Ascending aorta (tissue), 2 donors: ENCODE measurements at regions not wholly inside any gene's neighbourhood (a gene's known extent, or its start where the extent isn't known, plus 50 kb on each side); places are given as distances from the start of the nearest gene placed in this dataset.

Experiments
- DNase-seq, 2 donors: peaks; one replicate each; pipeline ENCODE4 v3.0.0-alpha.2; 2019; ENCODE audit warnings: low spot score in 2 of 2
- H3K27ac ChIP-seq, 2 donors: fragments of 200-600 bp; sonication (generic); one replicate each; pipeline ENCODE4 v1.5.1; 2016 to 2017; ENCODE audit warnings: mild to moderate bottlenecking in 1 of 2
- H3K27me3 ChIP-seq: fragments of 200-600 bp; sonication (generic); one replicate; pipeline ENCODE4 v1.5.1; 2017
- H3K36me3 ChIP-seq, 2 donors: fragments of 200-600 bp; sonication (generic); one replicate each; pipeline ENCODE4 v1.5.1; 2016
- H3K4me1 ChIP-seq, 2 donors: fragments of 200-600 bp; sonication (generic); one replicate each; pipeline ENCODE4 v1.5.1; 2016 to 2017; ENCODE audit warnings: mild to moderate bottlenecking in 1 of 2
- H3K4me3 ChIP-seq, 2 donors: fragments of 200-600 bp; sonication (generic); one replicate each; pipeline ENCODE4 v1.5.1; 2016 to 2017; ENCODE audit warnings: mild to moderate bottlenecking in 1 of 2
- H3K9me3 ChIP-seq, 2 donors: fragments of 200-600 bp; sonication (generic); one replicate each; pipeline ENCODE4 v1.5.1; 2016
- intact Hi-C: fragments of 100-400 bp; cut with DNase I; formaldehyde crosslinking; loops from one replicate; pipeline ENCODE4 v1.15.1; 2023
- TF ChIP-seq, protein P1 (sequence below), 3 experiments: fragments of 200-600 bp in 2 of 3; fragments of 450-650 bp in 1 of 3; sonication (generic) in 2 of 3; IDR thresholded peaks; one replicate each; pipeline ENCODE4 v1.5.1; 2016 to 2019; ENCODE audit warnings: antibody characterized with exemption in 3 of 3, mild to moderate bottlenecking in 1 of 3, moderate library complexity in 1 of 3

DNA sequence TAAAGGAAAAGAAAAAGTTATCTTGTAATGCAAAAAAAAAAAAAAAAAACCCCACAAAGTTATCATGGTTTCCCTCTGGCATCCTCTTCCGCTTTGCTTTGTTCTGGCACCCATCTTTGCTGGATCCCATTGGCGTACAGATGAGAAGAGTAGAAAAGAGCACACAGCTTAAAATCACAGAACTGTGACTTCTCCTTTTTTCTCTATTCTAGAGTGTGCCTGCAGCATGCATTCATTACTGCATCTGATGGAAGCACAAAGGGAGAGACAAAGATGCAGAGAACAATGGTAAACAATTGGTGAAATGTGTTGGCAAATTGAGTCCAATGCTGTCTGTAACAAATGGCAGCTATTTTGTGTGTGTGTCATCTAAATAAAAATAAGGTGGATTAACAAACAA is 440.8 kb upstream of the PIK3R1 start:
- no peak for DNase-seq
- Histone ChIP-seq H3K4me3 (no peak overlapping the region), H3K36me3 (no peaks in the 10 kb centered on the region), H3K27ac (no peak overlapping the region), H3K4me1 (peaks cover 0 to 12% of the 10 kb centered on the region in 2 donors), H3K27me3 (no peaks in the 10 kb centered on the region), H3K9me3 (no peaks in the 10 kb centered on the region)
- TF ChIP-seq, protein P1, sequence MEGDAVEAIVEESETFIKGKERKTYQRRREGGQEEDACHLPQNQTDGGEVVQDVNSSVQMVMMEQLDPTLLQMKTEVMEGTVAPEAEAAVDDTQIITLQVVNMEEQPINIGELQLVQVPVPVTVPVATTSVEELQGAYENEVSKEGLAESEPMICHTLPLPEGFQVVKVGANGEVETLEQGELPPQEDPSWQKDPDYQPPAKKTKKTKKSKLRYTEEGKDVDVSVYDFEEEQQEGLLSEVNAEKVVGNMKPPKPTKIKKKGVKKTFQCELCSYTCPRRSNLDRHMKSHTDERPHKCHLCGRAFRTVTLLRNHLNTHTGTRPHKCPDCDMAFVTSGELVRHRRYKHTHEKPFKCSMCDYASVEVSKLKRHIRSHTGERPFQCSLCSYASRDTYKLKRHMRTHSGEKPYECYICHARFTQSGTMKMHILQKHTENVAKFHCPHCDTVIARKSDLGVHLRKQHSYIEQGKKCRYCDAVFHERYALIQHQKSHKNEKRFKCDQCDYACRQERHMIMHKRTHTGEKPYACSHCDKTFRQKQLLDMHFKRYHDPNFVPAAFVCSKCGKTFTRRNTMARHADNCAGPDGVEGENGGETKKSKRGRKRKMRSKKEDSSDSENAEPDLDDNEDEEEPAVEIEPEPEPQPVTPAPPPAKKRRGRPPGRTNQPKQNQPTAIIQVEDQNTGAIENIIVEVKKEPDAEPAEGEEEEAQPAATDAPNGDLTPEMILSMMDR (IDR thresholded peaks at IDR 0.05): no peak
- intact Hi-C loops: loop anchor here (5.0 kb wide), 1 partner anchor 77 kb away; no protein-coding TSS in a partner anchor

DNA sequence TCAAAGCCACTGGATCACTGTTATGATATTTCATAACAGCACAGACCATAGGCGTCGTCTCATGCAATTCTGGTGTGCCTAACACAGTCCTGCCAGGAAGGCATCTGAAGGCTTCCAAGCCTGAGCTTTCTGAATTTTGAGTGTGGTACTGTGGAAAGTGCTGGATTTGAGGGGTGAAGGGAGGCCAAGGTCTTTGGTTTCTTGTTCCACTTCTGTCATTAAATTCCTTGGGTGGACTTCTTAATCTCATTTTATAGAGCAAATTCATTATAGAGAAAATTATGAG is 441.3 kb upstream of the PIK3R1 start:
- intact Hi-C loops: loop anchor here (5.0 kb wide), 1 partner anchor 77 kb away; no protein-coding TSS in a partner anchor
- peak overlapping the region; percentile 16 to 28 for H3K27ac ChIP-seq
- no peak for DNase-seq
- no peaks in the 10 kb centered on the region for H3K9me3 ChIP-seq
- no peaks in the 10 kb centered on the region for H3K27me3 ChIP-seq
- H3K4me3 ChIP-seq: no peak overlapping the region
- TF ChIP-seq, protein P1 (IDR thresholded peaks at IDR 0.05): no peak
- H3K36me3 ChIP-seq: no peaks in the 10 kb centered on the region
- H3K4me1 ChIP-seq: peaks cover 0 to 12% of the 10 kb centered on the region in 2 donors

DNA sequence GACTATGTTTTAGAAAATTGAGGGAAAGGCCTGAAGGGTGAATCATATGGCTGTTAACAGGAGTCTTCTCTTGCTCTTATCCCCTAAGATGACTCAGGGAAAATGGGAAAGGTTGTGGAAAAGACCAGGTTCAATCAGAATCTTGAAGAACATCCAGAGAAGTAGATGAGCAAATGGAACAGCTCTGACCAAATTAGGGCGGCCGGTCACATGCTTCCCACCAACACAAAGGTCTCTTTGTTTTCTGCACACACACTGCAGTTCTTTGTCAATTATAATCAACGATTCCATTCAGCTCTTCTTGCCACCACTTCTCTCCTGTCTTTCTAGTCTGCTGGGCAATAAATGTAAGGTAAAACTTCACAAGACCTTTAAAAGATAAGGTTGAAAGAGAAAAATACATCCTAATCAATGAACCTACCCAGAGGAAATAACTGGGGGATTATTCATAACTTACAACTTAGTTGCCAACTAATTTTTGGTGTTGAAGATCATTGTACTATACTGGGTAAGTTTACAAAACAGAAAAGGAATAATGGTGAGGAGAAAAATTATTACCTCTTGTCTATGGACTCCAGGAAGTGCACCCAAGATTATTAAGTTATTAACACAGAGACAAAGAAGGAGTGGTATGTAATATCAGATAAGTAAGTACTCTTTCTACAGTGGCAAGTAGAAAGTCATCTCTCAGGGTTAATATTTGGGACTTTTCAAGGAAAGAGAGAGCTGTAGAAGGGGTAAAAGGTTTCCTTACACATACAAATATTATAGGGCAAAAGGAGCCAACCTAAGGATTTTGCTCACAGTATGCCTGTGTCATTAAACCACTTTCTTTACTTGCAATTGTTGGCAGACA is 441.9 kb upstream of the PIK3R1 start:
- Histone ChIP-seq H3K9me3 (no peaks in the 10 kb centered on the region), H3K4me3 (no peak overlapping the region), H3K27ac (peak overlapping the region; percentile 16 to 28), H3K36me3 (no peaks in the 10 kb centered on the region), H3K4me1 (peaks cover 0 to 12% of the 10 kb centered on the region in 2 donors), H3K27me3 (no peaks in the 10 kb centered on the region)
- no peak for DNase-seq
- intact Hi-C loops: loop anchor here (5.0 kb wide), 1 partner anchor 76 kb away; no protein-coding TSS in a partner anchor
- TF ChIP-seq, protein P1 (IDR thresholded peaks at IDR 0.05): no peak

GRCh38 chr5:67771791-67772190 is 443.8 kb upstream of the PIK3R1 start:
- no peak overlapping the region for H3K4me3 ChIP-seq
- DNase-seq: no peak
- TF ChIP-seq, protein P1 (IDR thresholded peaks at IDR 0.05): no peak
- H3K4me1 ChIP-seq: peaks cover 0 to 12% of the 10 kb centered on the region in 2 donors
- no peak overlapping the region for H3K27ac ChIP-seq
- intact Hi-C loops: loop anchor here (5.0 kb wide), 1 partner anchor 74 kb away; no protein-coding TSS in a partner anchor
- no peaks in the 10 kb centered on the region for H3K36me3 ChIP-seq
- H3K9me3 ChIP-seq: no peaks in the 10 kb centered on the region
- H3K27me3 ChIP-seq: no peaks in the 10 kb centered on the region

DNA sequence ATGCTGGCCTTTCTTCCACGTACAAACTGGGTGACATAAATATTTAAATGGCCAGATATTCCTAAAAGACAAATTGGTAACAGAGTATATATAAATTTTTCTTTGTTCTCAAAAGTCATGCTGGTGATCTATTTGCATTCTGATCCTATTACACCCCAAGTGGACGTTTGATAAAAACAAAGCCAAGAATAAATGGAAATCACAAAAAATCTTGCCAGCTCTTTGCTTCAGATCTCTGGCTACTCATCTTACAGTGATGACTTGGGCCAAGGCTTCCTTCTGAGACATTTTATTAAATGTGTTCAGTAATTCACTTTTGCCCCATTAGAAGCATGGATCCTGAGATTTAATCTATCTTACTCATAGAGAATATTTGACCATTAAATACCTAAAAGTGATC is 444.3 kb upstream of the PIK3R1 start:
- no peak for DNase-seq
- no peaks in the 10 kb centered on the region for H3K27me3 ChIP-seq
- intact Hi-C loops: loop anchor here (5.0 kb wide), 1 partner anchor 74 kb away; no protein-coding TSS in a partner anchor
- no peaks in the 10 kb centered on the region for H3K36me3 ChIP-seq
- no peak overlapping the region for H3K27ac ChIP-seq
- no peak overlapping the region for H3K4me3 ChIP-seq
- no peaks in the 10 kb centered on the region for H3K9me3 ChIP-seq
- TF ChIP-seq, protein P1 (IDR thresholded peaks at IDR 0.05): no peak
- H3K4me1 ChIP-seq: peaks cover 0 to 12% of the 10 kb centered on the region in 2 donors
